ENCODE measurements at regions not wholly inside any gene's neighbourhood (a gene's known extent, or its start where the extent isn't known, plus 50 kb on each side); places are given as distances from the start of the nearest gene placed in this dataset.

DNA sequence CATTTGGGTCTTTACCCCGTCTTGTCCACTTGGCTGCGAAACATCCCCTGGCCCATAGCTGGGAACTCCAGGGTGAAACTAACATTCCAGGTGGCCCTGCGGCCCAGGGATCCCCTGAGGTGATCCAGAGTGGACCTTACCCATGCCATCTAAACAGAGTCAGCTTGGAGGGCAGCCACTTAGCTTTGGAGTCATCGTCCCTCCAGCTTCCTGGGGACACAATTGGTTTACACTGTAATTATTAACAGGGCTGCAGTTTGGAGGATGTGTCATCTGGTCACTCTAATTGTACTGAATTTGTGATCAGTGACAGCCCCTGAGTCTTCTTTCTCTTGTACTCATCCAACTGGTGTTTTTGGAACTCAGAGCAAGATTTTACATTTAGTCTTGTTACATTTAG, 149.9 kb downstream of the ENGASE start:
- no peaks in the 10 kb centered on the region for H3K27me3 ChIP-seq (ENCODE audit: insufficient read depth, low read depth, low read length)
- TF ChIP-seq EZH2 (IDR thresholded peaks at IDR 0.05; ENCODE audit: borderline replicate concordance, insufficient read depth, low read length, poor library complexity, severe bottlenecking) (no peak), POLR2AphosphoS5 (IDR thresholded peaks at IDR 0.05) (no peak), SMC3 (conservative IDR thresholded peaks at IDR 0.05; ENCODE audit: poor library complexity) (no peak), TAF1 (IDR thresholded peaks at IDR 0.05; ENCODE audit: low read depth) (no peak), EP300 (conservative IDR thresholded peaks at IDR 0.05; ENCODE audit: poor library complexity, severe bottlenecking) (no peak), MXI1 (conservative IDR thresholded peaks at IDR 0.05; ENCODE audit: poor library complexity, severe bottlenecking) (no peak), RAD21 (conservative IDR thresholded peaks at IDR 0.05) (no peak)
- TF ChIP-seq, protein P1, sequence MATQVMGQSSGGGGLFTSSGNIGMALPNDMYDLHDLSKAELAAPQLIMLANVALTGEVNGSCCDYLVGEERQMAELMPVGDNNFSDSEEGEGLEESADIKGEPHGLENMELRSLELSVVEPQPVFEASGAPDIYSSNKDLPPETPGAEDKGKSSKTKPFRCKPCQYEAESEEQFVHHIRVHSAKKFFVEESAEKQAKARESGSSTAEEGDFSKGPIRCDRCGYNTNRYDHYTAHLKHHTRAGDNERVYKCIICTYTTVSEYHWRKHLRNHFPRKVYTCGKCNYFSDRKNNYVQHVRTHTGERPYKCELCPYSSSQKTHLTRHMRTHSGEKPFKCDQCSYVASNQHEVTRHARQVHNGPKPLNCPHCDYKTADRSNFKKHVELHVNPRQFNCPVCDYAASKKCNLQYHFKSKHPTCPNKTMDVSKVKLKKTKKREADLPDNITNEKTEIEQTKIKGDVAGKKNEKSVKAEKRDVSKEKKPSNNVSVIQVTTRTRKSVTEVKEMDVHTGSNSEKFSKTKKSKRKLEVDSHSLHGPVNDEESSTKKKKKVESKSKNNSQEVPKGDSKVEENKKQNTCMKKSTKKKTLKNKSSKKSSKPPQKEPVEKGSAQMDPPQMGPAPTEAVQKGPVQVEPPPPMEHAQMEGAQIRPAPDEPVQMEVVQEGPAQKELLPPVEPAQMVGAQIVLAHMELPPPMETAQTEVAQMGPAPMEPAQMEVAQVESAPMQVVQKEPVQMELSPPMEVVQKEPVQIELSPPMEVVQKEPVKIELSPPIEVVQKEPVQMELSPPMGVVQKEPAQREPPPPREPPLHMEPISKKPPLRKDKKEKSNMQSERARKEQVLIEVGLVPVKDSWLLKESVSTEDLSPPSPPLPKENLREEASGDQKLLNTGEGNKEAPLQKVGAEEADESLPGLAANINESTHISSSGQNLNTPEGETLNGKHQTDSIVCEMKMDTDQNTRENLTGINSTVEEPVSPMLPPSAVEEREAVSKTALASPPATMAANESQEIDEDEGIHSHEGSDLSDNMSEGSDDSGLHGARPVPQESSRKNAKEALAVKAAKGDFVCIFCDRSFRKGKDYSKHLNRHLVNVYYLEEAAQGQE (IDR thresholded peaks at IDR 0.05; ENCODE audit: borderline replicate concordance): no peak
- TF ChIP-seq, protein P2, sequence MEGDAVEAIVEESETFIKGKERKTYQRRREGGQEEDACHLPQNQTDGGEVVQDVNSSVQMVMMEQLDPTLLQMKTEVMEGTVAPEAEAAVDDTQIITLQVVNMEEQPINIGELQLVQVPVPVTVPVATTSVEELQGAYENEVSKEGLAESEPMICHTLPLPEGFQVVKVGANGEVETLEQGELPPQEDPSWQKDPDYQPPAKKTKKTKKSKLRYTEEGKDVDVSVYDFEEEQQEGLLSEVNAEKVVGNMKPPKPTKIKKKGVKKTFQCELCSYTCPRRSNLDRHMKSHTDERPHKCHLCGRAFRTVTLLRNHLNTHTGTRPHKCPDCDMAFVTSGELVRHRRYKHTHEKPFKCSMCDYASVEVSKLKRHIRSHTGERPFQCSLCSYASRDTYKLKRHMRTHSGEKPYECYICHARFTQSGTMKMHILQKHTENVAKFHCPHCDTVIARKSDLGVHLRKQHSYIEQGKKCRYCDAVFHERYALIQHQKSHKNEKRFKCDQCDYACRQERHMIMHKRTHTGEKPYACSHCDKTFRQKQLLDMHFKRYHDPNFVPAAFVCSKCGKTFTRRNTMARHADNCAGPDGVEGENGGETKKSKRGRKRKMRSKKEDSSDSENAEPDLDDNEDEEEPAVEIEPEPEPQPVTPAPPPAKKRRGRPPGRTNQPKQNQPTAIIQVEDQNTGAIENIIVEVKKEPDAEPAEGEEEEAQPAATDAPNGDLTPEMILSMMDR (IDR thresholded peaks at IDR 0.05; ENCODE audit: poor library complexity, severe bottlenecking): no peak
- H3K79me2 ChIP-seq (replicated peaks; ENCODE audit: insufficient read depth, low read length): no peaks in the 10 kb centered on the region
- H3K9me3 ChIP-seq (ENCODE audit: low read length): no peaks in the 10 kb centered on the region
- no peak overlapping the region for H3K9ac ChIP-seq (ENCODE audit: low read length)
- no peak overlapping the region for H3K4me2 ChIP-seq (ENCODE audit: low read length)
- no peaks in the 10 kb centered on the region for H3F3A ChIP-seq (ENCODE audit: insufficient read depth, low read length, poor library complexity, severe bottlenecking)
- H3K4me3 ChIP-seq (ENCODE audit: low read length): no peak overlapping the region
- no peak overlapping the region for H2AFZ ChIP-seq (ENCODE audit: low read depth, low read length)
- H4K20me1 ChIP-seq (ENCODE audit: insufficient read depth): no peaks in the 10 kb centered on the region
- H3K9me2 ChIP-seq (ENCODE audit: insufficient read depth, low read length): no peaks in the 10 kb centered on the region
- no peaks in the 10 kb centered on the region for H3K36me3 ChIP-seq (ENCODE audit: insufficient read depth, low read length)
- H3K27ac ChIP-seq (ENCODE audit: low read length): no peak overlapping the region

DNA sequence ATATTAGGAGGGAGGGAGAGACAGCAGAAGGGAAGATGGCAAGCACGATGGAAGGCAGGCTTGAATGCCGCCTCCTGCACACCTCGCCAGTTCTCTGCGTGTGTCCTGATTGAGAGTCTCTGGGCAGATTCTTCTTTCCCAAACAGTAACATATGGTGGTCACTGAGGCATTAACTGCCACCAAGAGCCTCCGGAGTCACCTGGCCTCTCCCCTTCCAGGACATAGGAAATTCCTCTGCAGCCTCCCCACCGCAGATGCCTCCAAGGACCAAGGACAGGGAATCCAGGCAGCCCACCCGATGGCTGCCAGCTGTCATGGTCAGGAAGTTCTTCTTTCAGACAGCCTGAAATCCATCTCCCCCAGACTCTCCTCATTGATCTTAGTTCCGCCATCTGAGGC, 149.3 kb downstream of the ENGASE start:
- H3K79me2 ChIP-seq (replicated peaks; ENCODE audit: insufficient read depth, low read length): no peaks in the 10 kb centered on the region
- no peaks in the 10 kb centered on the region for H3K27me3 ChIP-seq (ENCODE audit: insufficient read depth, low read depth, low read length)
- H3K9me3 ChIP-seq (ENCODE audit: low read length): no peaks in the 10 kb centered on the region
- H3K4me3 ChIP-seq (ENCODE audit: low read length): no peak overlapping the region
- H3K9ac ChIP-seq (ENCODE audit: low read length): no peak overlapping the region
- no peaks in the 10 kb centered on the region for H4K20me1 ChIP-seq (ENCODE audit: insufficient read depth)
- H3K27ac ChIP-seq (ENCODE audit: low read length): no peak overlapping the region
- TF ChIP-seq POLR2AphosphoS5 (IDR thresholded peaks at IDR 0.05): no peak
- no peak for TF ChIP-seq EZH2 (IDR thresholded peaks at IDR 0.05; ENCODE audit: borderline replicate concordance, insufficient read depth, low read length, poor library complexity, severe bottlenecking)
- no peak overlapping the region for H2AFZ ChIP-seq (ENCODE audit: low read depth, low read length)
- H3F3A ChIP-seq (ENCODE audit: insufficient read depth, low read length, poor library complexity, severe bottlenecking): no peaks in the 10 kb centered on the region
- no peaks in the 10 kb centered on the region for H3K9me2 ChIP-seq (ENCODE audit: insufficient read depth, low read length)
- no peak overlapping the region for H3K4me2 ChIP-seq (ENCODE audit: low read length)
- no peaks in the 10 kb centered on the region for H3K36me3 ChIP-seq (ENCODE audit: insufficient read depth, low read length)

- H4K20me1 ChIP-seq (ENCODE audit: insufficient read depth): no peaks in the 10 kb centered on the region
- H3K27me3 ChIP-seq (ENCODE audit: insufficient read depth, low read depth, low read length): no peaks in the 10 kb centered on the region
- H3K27ac ChIP-seq (ENCODE audit: low read length): no peak overlapping the region
- H3K9ac ChIP-seq (ENCODE audit: low read length): no peak overlapping the region
- H3K9me3 ChIP-seq (ENCODE audit: low read length): no peaks in the 10 kb centered on the region
- no peaks in the 10 kb centered on the region for H3F3A ChIP-seq (ENCODE audit: insufficient read depth, low read length, poor library complexity, severe bottlenecking)
- no peaks in the 10 kb centered on the region for H3K36me3 ChIP-seq (ENCODE audit: insufficient read depth, low read length)
- no peaks in the 10 kb centered on the region for H3K9me2 ChIP-seq (ENCODE audit: insufficient read depth, low read length)
- no peaks in the 10 kb centered on the region for H3K79me2 ChIP-seq (replicated peaks; ENCODE audit: insufficient read depth, low read length)
- no peak overlapping the region for H3K4me3 ChIP-seq (ENCODE audit: low read length)
- no peak overlapping the region for H3K4me2 ChIP-seq (ENCODE audit: low read length)
- TF ChIP-seq, protein P1 (IDR thresholded peaks at IDR 0.05; ENCODE audit: borderline replicate concordance): no peak
- TF ChIP-seq EZH2 (IDR thresholded peaks at IDR 0.05; ENCODE audit: borderline replicate concordance, insufficient read depth, low read length, poor library complexity, severe bottlenecking) (no peak), MXI1 (conservative IDR thresholded peaks at IDR 0.05; ENCODE audit: poor library complexity, severe bottlenecking) (no peak), SMC3 (conservative IDR thresholded peaks at IDR 0.05; ENCODE audit: poor library complexity) (no peak), POLR2AphosphoS5 (IDR thresholded peaks at IDR 0.05) (no peak), TAF1 (IDR thresholded peaks at IDR 0.05; ENCODE audit: low read depth) (no peak), EP300 (conservative IDR thresholded peaks at IDR 0.05; ENCODE audit: poor library complexity, severe bottlenecking) (no peak)
- H2AFZ ChIP-seq (ENCODE audit: low read depth, low read length): no peak overlapping the region
Observed at GRCh38 chr17:79223471-79223870, 148.8 kb downstream of the ENGASE start.

Measured in neural cell (in vitro differentiated cells).